ENCODE measurements at regions not wholly inside any gene's neighbourhood (a gene's known extent, or its start where the extent isn't known, plus 50 kb on each side); places are given as distances from the start of the nearest gene placed in this dataset.

DNA sequence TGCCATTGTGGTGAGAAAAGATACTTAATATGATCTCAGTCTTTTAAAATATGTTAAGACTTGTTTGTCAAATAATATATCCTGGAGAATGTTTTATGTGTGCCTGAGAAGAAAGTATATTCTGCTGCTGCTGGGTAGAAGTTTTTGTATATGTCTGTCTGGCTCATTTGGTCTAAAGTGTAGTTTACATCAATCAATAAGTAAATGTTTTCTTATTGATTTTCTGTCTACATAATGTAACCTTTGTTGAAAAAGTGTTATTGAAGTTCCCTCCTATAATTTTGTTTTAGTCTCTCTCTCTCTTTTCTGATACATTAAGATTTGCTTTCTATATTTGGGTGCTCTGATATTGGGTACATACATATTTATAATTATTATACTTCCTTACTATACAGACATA is 201.2 kb downstream of the THBS2 start:
- DNase-seq (ENCODE audit: extremely low spot score), result no peak
- CTCF ChIA-PET, result no interaction called here
- TF ChIP-seq, protein P1, sequence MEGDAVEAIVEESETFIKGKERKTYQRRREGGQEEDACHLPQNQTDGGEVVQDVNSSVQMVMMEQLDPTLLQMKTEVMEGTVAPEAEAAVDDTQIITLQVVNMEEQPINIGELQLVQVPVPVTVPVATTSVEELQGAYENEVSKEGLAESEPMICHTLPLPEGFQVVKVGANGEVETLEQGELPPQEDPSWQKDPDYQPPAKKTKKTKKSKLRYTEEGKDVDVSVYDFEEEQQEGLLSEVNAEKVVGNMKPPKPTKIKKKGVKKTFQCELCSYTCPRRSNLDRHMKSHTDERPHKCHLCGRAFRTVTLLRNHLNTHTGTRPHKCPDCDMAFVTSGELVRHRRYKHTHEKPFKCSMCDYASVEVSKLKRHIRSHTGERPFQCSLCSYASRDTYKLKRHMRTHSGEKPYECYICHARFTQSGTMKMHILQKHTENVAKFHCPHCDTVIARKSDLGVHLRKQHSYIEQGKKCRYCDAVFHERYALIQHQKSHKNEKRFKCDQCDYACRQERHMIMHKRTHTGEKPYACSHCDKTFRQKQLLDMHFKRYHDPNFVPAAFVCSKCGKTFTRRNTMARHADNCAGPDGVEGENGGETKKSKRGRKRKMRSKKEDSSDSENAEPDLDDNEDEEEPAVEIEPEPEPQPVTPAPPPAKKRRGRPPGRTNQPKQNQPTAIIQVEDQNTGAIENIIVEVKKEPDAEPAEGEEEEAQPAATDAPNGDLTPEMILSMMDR (IDR thresholded peaks at IDR 0.05; ENCODE audit: control extremely low read depth, extremely low read depth, low read depth, missing control alignments), result no peak
- POLR2A ChIA-PET, result no interaction called here

DNA sequence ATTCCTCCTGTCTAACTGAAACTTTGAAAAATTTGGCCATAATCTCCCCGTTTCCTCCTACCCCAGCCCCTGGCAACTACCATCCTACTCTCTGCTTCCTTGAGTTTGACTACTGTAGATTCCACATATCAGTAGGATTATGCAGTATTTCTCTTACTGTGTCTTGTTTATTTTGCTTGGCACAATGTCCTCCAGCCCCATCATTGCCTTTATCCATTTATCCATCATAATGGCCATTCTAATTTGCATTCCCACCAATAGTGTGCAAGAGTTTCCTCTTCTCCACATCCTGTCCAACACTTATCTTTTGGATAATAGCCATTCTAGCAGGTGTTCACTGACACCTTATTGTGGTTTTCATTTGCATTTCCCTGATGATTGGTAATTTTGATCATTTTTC is 202.3 kb downstream of the THBS2 start:
- DNase-seq (ENCODE audit: extremely low spot score), result no peak
- TF ChIP-seq, protein P1 (IDR thresholded peaks at IDR 0.05; ENCODE audit: control extremely low read depth, extremely low read depth, low read depth, missing control alignments), result no peak
- CTCF ChIA-PET, result no interaction called here
- POLR2A ChIA-PET, result no interaction called here

DNA sequence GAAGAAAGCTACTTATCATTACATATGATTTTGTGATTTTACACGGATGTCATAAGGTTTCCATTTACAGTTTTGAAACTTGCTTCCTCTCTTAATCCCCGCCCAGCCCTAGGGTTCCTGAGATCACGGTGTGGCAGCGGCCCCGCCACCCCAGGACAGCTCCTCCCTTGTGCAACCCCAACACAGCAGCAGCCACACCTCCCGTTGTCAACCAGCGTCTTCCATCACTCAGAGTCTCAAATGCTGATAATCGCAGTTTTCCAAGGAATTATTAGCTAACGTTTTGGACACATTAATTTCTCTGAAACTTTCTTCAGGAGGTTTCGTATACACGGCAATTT is 204.8 kb downstream of the THBS2 start:
- CTCF ChIA-PET, result no interaction called here
- no peak for DNase-seq (ENCODE audit: extremely low spot score)
- TF ChIP-seq, protein P1 (IDR thresholded peaks at IDR 0.05; ENCODE audit: control extremely low read depth, extremely low read depth, low read depth, missing control alignments), result no peak
- POLR2A ChIA-PET, result no interaction called here

DNA sequence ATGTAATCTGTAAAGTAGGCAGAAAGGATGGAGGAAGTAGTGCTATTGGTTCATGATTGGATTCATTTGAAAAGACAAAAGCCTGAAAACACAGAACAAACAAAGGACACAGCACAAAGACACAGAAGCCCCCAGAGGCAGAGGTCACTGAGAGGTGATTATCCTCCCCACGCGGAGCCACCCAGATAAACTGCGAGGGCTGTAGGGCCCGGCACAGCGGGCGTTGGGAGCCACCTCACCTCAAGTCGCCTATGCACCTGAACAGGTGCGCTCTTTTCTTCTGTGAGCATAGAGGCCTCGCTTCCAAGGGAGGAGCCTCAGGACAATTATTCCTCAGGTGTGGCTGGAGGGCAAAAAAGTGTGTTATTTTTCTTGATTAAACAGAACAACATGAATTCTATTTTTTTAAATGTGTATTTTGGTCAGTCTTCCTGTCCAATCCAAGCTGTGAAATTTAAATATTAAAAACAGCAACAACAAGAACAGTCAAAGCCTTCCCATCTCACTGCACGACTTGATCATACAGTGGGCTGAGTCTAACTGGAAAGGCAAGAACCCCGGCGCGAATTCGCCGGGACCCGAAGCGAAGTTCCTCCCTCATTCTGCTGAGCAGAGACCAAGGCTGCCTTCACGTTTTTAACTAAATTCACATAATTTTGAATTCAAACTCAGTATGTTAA is 205.3 kb downstream of the THBS2 start:
- ChIA-PET POLR2A (no interaction called here), CTCF (no interaction called here)
- TF ChIP-seq, protein P1 (IDR thresholded peaks at IDR 0.05; ENCODE audit: control extremely low read depth, extremely low read depth, low read depth, missing control alignments), result no peak
- DNase-seq (ENCODE audit: extremely low spot score), result no peak

DNA sequence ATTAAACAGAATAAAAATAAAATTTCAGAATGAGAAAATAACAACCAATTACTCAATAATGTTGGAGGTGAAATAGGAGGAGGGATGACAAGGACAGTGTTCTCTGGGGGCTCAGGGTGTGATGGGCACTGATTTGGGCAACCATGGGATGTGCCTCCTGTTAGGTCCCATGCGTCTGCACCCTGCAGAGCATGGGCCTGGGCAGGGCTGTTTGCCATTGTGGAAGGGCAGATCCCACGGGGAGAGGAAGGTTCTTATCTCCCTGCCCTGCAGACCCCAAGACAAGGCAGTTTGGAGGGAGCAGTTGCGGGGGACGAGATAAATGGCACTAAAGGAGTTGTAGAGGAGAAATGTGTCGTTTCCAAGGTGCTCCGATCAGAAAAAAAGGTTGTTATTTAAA is 206.3 kb downstream of the THBS2 start:
- DNase-seq (ENCODE audit: extremely low spot score), result no peak
- POLR2A ChIA-PET, result no interaction called here
- CTCF ChIA-PET, result no interaction called here
- TF ChIP-seq, protein P1 (IDR thresholded peaks at IDR 0.05; ENCODE audit: control extremely low read depth, extremely low read depth, low read depth, missing control alignments), result no peak

DNA sequence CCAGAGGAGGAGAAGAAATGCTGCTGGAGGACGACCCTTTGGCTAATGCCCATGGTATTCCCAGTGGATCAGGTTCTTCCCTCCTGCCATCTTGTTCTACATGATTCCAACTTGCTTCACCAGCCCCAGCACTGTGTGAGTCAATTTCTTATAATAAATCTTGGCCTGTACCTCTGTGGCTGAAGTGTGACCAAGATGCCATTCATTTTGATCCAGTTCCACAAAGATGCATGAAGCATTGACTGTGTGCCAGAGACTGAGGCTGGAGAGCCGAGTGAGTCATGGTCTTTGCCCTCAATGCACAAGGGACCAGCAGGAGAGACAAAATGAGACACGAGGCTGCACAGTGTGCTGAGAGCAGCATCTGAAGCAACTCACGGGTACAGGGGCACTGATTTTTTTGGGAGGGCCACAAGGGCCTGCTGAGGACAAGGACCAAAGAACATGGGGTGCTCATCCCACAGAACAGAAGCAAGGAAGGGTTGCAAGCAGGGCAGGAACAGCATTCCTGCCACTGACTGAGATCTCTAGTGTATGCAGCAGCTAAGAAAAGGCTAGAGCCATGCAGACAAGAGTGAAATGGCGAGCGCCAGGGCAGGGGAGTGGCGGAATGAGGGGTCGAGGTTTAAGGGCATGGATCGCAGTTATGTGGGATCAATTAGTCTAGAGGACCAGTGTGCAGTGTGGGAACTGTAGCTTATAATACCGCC is 207.0 kb downstream of the THBS2 start:
- TF ChIP-seq, protein P1 (IDR thresholded peaks at IDR 0.05; ENCODE audit: control extremely low read depth, extremely low read depth, low read depth, missing control alignments), result no peak
- CTCF ChIA-PET, result no interaction called here
- no peak for DNase-seq (ENCODE audit: extremely low spot score)
- POLR2A ChIA-PET, result no interaction called here

All from GM10248 (cell line).